Skeletal muscle satellite cell (primary cell): ENCODE measurements at regions not wholly inside any gene's neighbourhood (a gene's known extent, or its start where the extent isn't known, plus 50 kb on each side); places are given as distances from the start of the nearest gene placed in this dataset.

Experiments
- H3K27me3 ChIP-seq: 2 replicates; pipeline ENCODE4 v1.7.0; 2013; ENCODE audit warnings: low read length; ENCODE audit not compliant: control insufficient read depth, insufficient read depth
- H3K36me3 ChIP-seq: 2 replicates; pipeline ENCODE4 v1.7.0; 2013; ENCODE audit warnings: mild to moderate bottlenecking, control low read depth, low read length; ENCODE audit not compliant: insufficient read depth
- H3K4me1 ChIP-seq: 2 replicates; pipeline ENCODE4 v1.7.0; 2013; ENCODE audit warnings: low read length; ENCODE audit not compliant: control insufficient read depth, insufficient read depth
- H3K4me2 ChIP-seq: 2 replicates; pipeline ENCODE4 v1.7.0; 2013; ENCODE audit warnings: mild to moderate bottlenecking, low read length
- H3K4me3 ChIP-seq: 2 replicates; pipeline ENCODE4 v1.7.0; 2013; ENCODE audit warnings: low read length
- H3K9ac ChIP-seq: 2 replicates; pipeline ENCODE4 v1.7.0; 2013; ENCODE audit warnings: mild to moderate bottlenecking, low read depth, low read length, moderate library complexity
- H3K9me3 ChIP-seq: replicated peaks from 2 replicates; pipeline ENCODE4 v1.7.0; 2013; ENCODE audit warnings: mild to moderate bottlenecking, control low read depth, low read length

- no peak overlapping the region for H3K9ac ChIP-seq
- no peak overlapping the region for H3K4me3 ChIP-seq
- H3K9me3 ChIP-seq: no peaks in the 10 kb centered on the region
- no peaks in the 10 kb centered on the region for H3K4me1 ChIP-seq
- no peak overlapping the region for H3K4me2 ChIP-seq
- H3K27me3 ChIP-seq: no peaks in the 10 kb centered on the region
- no peaks in the 10 kb centered on the region for H3K36me3 ChIP-seq
Measured at GRCh38 chr2:34003795-34004194, 404.7 kb upstream of the FAM98A start.

GRCh38 chr2:34001557-34001956 is 402.5 kb upstream of the FAM98A start:
- Histone ChIP-seq H3K4me1 (no peaks in the 10 kb centered on the region), H3K36me3 (no peaks in the 10 kb centered on the region), H3K9ac (no peak overlapping the region), H3K4me2 (no peak overlapping the region), H3K9me3 (no peaks in the 10 kb centered on the region), H3K27me3 (no peaks in the 10 kb centered on the region), H3K4me3 (no peak overlapping the region)

- H3K9ac ChIP-seq: no peak overlapping the region
- no peaks in the 10 kb centered on the region for H3K9me3 ChIP-seq
- no peak overlapping the region for H3K4me2 ChIP-seq
- no peaks in the 10 kb centered on the region for H3K4me1 ChIP-seq
- no peaks in the 10 kb centered on the region for H3K36me3 ChIP-seq
- H3K4me3 ChIP-seq: no peak overlapping the region
- H3K27me3 ChIP-seq: no peaks in the 10 kb centered on the region
Measured at GRCh38 chr2:33984131-33984530, 385.0 kb upstream of the FAM98A start.

GRCh38 chr2:33978471-33978870 is 379.4 kb upstream of the FAM98A start:
- Histone ChIP-seq H3K4me3 (no peak overlapping the region), H3K4me1 (no peaks in the 10 kb centered on the region), H3K27me3 (no peaks in the 10 kb centered on the region), H3K4me2 (no peak overlapping the region), H3K36me3 (no peaks in the 10 kb centered on the region), H3K9me3 (no peaks in the 10 kb centered on the region), H3K9ac (no peak overlapping the region)

GRCh38 chr2:33975498-33975897 is 376.4 kb upstream of the FAM98A start:
- no peaks in the 10 kb centered on the region for H3K4me1 ChIP-seq
- H3K36me3 ChIP-seq: no peaks in the 10 kb centered on the region
- no peak overlapping the region for H3K9ac ChIP-seq
- no peak overlapping the region for H3K4me3 ChIP-seq
- H3K9me3 ChIP-seq: no peaks in the 10 kb centered on the region
- H3K4me2 ChIP-seq: no peak overlapping the region
- no peaks in the 10 kb centered on the region for H3K27me3 ChIP-seq

- Histone ChIP-seq H3K4me3 (no peak overlapping the region), H3K4me2 (no peak overlapping the region), H3K9me3 (no peaks in the 10 kb centered on the region), H3K27me3 (no peaks in the 10 kb centered on the region), H3K4me1 (no peaks in the 10 kb centered on the region), H3K36me3 (no peaks in the 10 kb centered on the region), H3K9ac (no peak overlapping the region)
Measured at GRCh38 chr2:33967103-33967502, 368.0 kb upstream of the FAM98A start.

- Histone ChIP-seq H3K4me3 (no peak overlapping the region), H3K27me3 (no peaks in the 10 kb centered on the region), H3K9ac (no peak overlapping the region), H3K4me2 (no peak overlapping the region), H3K4me1 (no peaks in the 10 kb centered on the region), H3K36me3 (no peaks in the 10 kb centered on the region), H3K9me3 (no peaks in the 10 kb centered on the region)
Measured at GRCh38 chr2:33958591-33958990, 359.5 kb upstream of the FAM98A start.

- no peaks in the 10 kb centered on the region for H3K9me3 ChIP-seq
- no peaks in the 10 kb centered on the region for H3K36me3 ChIP-seq
- no peak overlapping the region for H3K4me3 ChIP-seq
- no peaks in the 10 kb centered on the region for H3K27me3 ChIP-seq
- H3K4me1 ChIP-seq: no peaks in the 10 kb centered on the region
- no peak overlapping the region for H3K9ac ChIP-seq
- H3K4me2 ChIP-seq: no peak overlapping the region
Measured at GRCh38 chr2:33949371-33949770, 350.3 kb upstream of the FAM98A start.

GRCh38 chr2:33946193-33946592 is 347.1 kb upstream of the FAM98A start:
- no peaks in the 10 kb centered on the region for H3K36me3 ChIP-seq
- H3K9me3 ChIP-seq: no peaks in the 10 kb centered on the region
- H3K4me1 ChIP-seq: no peaks in the 10 kb centered on the region
- no peak overlapping the region for H3K4me3 ChIP-seq
- no peaks in the 10 kb centered on the region for H3K27me3 ChIP-seq
- no peak overlapping the region for H3K9ac ChIP-seq
- H3K4me2 ChIP-seq: no peak overlapping the region

- Histone ChIP-seq H3K36me3 (no peaks in the 10 kb centered on the region), H3K9me3 (peaks cover 4% of the 10 kb centered on the region), H3K4me3 (no peak overlapping the region), H3K4me2 (no peak overlapping the region), H3K9ac (no peak overlapping the region), H3K4me1 (no peaks in the 10 kb centered on the region), H3K27me3 (no peaks in the 10 kb centered on the region)
Measured at GRCh38 chr2:33933203-33933602, 334.1 kb upstream of the FAM98A start.

- H3K27me3 ChIP-seq: no peaks in the 10 kb centered on the region
- H3K4me2 ChIP-seq: no peak overlapping the region
- peaks cover 8% of the 10 kb centered on the region for H3K9me3 ChIP-seq
- no peak overlapping the region for H3K4me3 ChIP-seq
- H3K9ac ChIP-seq: no peak overlapping the region
- H3K4me1 ChIP-seq: no peaks in the 10 kb centered on the region
- H3K36me3 ChIP-seq: no peaks in the 10 kb centered on the region
Measured at GRCh38 chr2:33931164-33931563, 332.1 kb upstream of the FAM98A start.

- Histone ChIP-seq H3K4me2 (no peak overlapping the region), H3K36me3 (no peaks in the 10 kb centered on the region), H3K4me3 (no peak overlapping the region), H3K9ac (no peak overlapping the region), H3K9me3 (peaks cover 8% of the 10 kb centered on the region), H3K4me1 (no peaks in the 10 kb centered on the region), H3K27me3 (no peaks in the 10 kb centered on the region)
Measured at GRCh38 chr2:33929467-33929866, 330.4 kb upstream of the FAM98A start.
